HepG2 (cell line): ENCODE measurements at regions not wholly inside any gene's neighbourhood (a gene's known extent, or its start where the extent isn't known, plus 50 kb on each side); places are given as distances from the start of the nearest gene placed in this dataset.

Experiments
- IRF9 ChIP-seq: sonication (generic); formaldehyde crosslinking; IDR thresholded peaks from 2 replicates; pipeline ENCODE4 v1.8.0; 2022; ENCODE audit warnings: missing genetic modification reagents, mild to moderate bottlenecking, borderline replicate concordance
- KLF11 ChIP-seq: IDR thresholded peaks from 2 replicates; pipeline ENCODE4 v1.6.1; 2016; ENCODE audit warnings: missing compliant biosample characterization
- NR2F6 ChIP-seq, 2 experiments: IDR thresholded peaks; 2 replicates each; pipeline ENCODE4 v1.6.1; 2016; ENCODE audit warnings: antibody characterized with exemption in 1 of 2, mild to moderate bottlenecking in 1 of 2
- POGZ ChIP-seq: sonication (generic); formaldehyde crosslinking; IDR thresholded peaks from 2 replicates; pipeline ENCODE4 v1.4.0; 2020; ENCODE audit warnings: mild to moderate bottlenecking, missing genetic modification reagents
- ZBTB40 ChIP-seq, 2 experiments: fragments of 450-650 bp in 1 of 2; sonication (generic) in 1 of 2; formaldehyde crosslinking in 1 of 2; IDR thresholded peaks; 2 replicates each; pipeline versions ENCODE4 v1.6.1 to v1.8.0; 2016 to 2022; ENCODE audit warnings: antibody characterized with exemption in 1 of 2, mild to moderate bottlenecking in 1 of 2, missing genetic modification reagents in 1 of 2
- ZNF10 ChIP-seq: sonication (generic); formaldehyde crosslinking; IDR thresholded peaks from 2 replicates; pipeline ENCODE4 v1.4.0; 2020; ENCODE audit warnings: mild to moderate bottlenecking, low read depth, missing genetic modification reagents, borderline replicate concordance
- ZNF343 ChIP-seq: sonication (generic); formaldehyde crosslinking; IDR thresholded peaks from 2 replicates; pipeline ENCODE4 v1.4.0; 2020; ENCODE audit warnings: mild to moderate bottlenecking, missing genetic modification reagents
- ZNF501 ChIP-seq: sonication (generic); formaldehyde crosslinking; IDR thresholded peaks from 2 replicates; pipeline ENCODE4 v1.5.1; 2020; ENCODE audit warnings: mild to moderate bottlenecking, moderate library complexity, missing genetic modification reagents
- ZSCAN30 ChIP-seq: sonication (generic); formaldehyde crosslinking; IDR thresholded peaks from 2 replicates; pipeline ENCODE4 v1.5.0; 2020; ENCODE audit warnings: mild to moderate bottlenecking, missing genetic modification reagents
- TF ChIP-seq, protein P1 (sequence below): sonication (generic); formaldehyde crosslinking; IDR thresholded peaks from 2 replicates; pipeline ENCODE4; 2020; ENCODE audit warnings: missing genetic modification reagents, mild to moderate bottlenecking, borderline replicate concordance
- TF ChIP-seq, protein P2 (sequence below): sonication (generic); formaldehyde crosslinking; IDR thresholded peaks from 2 replicates; pipeline ENCODE4 v1.4.0; 2020; ENCODE audit warnings: missing genetic modification reagents, mild to moderate bottlenecking, borderline replicate concordance

GRCh38 chr1:245045087-245045881 is 109.5 kb upstream of the KIF26B start (continued):
- TF ChIP-seq ZBTB40 (IDR thresholded peaks at IDR 0.05) (no peak), ZBTB40 (CRISPR knock-in tag; IDR thresholded peaks at IDR 0.05) (peak; percentile 59; the same call in 1 of the 2 replicates), KLF11 (CRISPR knock-in tag) (no peak), ZNF10 (no peak), NR2F6 (IDR thresholded peaks at IDR 0.05) (peak; percentile 78), NR2F6 (CRISPR knock-in tag; IDR thresholded peaks at IDR 0.05) (peak; percentile 69), IRF9 (CRISPR knock-in tag) (no peak), ZNF501 (CRISPR knock-in tag) (peak; percentile 74; the same call in 1 of the 2 replicates), POGZ (CRISPR knock-in tag) (peak; percentile 95), ZSCAN30 (CRISPR knock-in tag) (no peak), ZNF343 (CRISPR knock-in tag) (no peak)
- TF ChIP-seq, protein P1, sequence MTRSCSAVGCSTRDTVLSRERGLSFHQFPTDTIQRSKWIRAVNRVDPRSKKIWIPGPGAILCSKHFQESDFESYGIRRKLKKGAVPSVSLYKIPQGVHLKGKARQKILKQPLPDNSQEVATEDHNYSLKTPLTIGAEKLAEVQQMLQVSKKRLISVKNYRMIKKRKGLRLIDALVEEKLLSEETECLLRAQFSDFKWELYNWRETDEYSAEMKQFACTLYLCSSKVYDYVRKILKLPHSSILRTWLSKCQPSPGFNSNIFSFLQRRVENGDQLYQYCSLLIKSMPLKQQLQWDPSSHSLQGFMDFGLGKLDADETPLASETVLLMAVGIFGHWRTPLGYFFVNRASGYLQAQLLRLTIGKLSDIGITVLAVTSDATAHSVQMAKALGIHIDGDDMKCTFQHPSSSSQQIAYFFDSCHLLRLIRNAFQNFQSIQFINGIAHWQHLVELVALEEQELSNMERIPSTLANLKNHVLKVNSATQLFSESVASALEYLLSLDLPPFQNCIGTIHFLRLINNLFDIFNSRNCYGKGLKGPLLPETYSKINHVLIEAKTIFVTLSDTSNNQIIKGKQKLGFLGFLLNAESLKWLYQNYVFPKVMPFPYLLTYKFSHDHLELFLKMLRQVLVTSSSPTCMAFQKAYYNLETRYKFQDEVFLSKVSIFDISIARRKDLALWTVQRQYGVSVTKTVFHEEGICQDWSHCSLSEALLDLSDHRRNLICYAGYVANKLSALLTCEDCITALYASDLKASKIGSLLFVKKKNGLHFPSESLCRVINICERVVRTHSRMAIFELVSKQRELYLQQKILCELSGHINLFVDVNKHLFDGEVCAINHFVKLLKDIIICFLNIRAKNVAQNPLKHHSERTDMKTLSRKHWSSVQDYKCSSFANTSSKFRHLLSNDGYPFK: no peak
- TF ChIP-seq, protein P2, sequence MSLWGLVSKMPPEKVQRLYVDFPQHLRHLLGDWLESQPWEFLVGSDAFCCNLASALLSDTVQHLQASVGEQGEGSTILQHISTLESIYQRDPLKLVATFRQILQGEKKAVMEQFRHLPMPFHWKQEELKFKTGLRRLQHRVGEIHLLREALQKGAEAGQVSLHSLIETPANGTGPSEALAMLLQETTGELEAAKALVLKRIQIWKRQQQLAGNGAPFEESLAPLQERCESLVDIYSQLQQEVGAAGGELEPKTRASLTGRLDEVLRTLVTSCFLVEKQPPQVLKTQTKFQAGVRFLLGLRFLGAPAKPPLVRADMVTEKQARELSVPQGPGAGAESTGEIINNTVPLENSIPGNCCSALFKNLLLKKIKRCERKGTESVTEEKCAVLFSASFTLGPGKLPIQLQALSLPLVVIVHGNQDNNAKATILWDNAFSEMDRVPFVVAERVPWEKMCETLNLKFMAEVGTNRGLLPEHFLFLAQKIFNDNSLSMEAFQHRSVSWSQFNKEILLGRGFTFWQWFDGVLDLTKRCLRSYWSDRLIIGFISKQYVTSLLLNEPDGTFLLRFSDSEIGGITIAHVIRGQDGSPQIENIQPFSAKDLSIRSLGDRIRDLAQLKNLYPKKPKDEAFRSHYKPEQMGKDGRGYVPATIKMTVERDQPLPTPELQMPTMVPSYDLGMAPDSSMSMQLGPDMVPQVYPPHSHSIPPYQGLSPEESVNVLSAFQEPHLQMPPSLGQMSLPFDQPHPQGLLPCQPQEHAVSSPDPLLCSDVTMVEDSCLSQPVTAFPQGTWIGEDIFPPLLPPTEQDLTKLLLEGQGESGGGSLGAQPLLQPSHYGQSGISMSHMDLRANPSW (CRISPR knock-in tag): peak; percentile 50; the same call in 1 of the 2 replicates
